Endodermal cell (in vitro differentiated cells): ENCODE measurements at regions not wholly inside any gene's neighbourhood (a gene's known extent, or its start where the extent isn't known, plus 50 kb on each side); places are given as distances from the start of the nearest gene placed in this dataset.

ENCODE experiments used
- DNase-seq: peaks from one replicate; pipeline ENCODE4 v3.0.0-alpha.2; 2017
- H3K27ac ChIP-seq: 2 replicates; pipeline ENCODE4 v1.5.1; 2013; ENCODE audit warnings: mild to moderate bottlenecking, low read depth, low read length, moderate library complexity
- H3K27me3 ChIP-seq: 2 replicates; pipeline ENCODE4 v1.6.1; 2013; ENCODE audit warnings: mild to moderate bottlenecking, low read length, moderate library complexity; ENCODE audit not compliant: insufficient read depth, control insufficient read depth, poor library complexity, severe bottlenecking
- H3K36me3 ChIP-seq: 2 replicates; pipeline ENCODE4 v1.7.0; 2013; ENCODE audit warnings: mild to moderate bottlenecking, low read length, moderate library complexity; ENCODE audit not compliant: control insufficient read depth, insufficient read depth
- H3K4me1 ChIP-seq: one replicate; pipeline ENCODE4 v1.7.0; 2013; ENCODE audit warnings: low read length; ENCODE audit not compliant: control insufficient read depth, insufficient read depth
- H3K4me3 ChIP-seq: 2 replicates; pipeline ENCODE4 v1.5.1; 2013; ENCODE audit warnings: mild to moderate bottlenecking, low read length, moderate library complexity
- H3K9ac ChIP-seq: 2 replicates; pipeline ENCODE4 v1.6.1; 2013; ENCODE audit warnings: mild to moderate bottlenecking, low read length, moderate library complexity; ENCODE audit not compliant: poor library complexity, severe bottlenecking; ENCODE audit errors: extremely low read depth
- H3K9me3 ChIP-seq: 2 replicates; pipeline ENCODE4 v1.6.1; 2013; ENCODE audit warnings: mild to moderate bottlenecking, low read length, moderate library complexity; ENCODE audit not compliant: control insufficient read depth
- H3K27ac Mint-ChIP-seq: 2 replicates; pipeline ENCODE4 v1.8.0; 2020; ENCODE audit warnings: mixed read lengths
- H3K27me3 Mint-ChIP-seq: 2 replicates; pipeline ENCODE4 v1.8.0; 2021; ENCODE audit warnings: mild to moderate bottlenecking, mixed read lengths; ENCODE audit not compliant: insufficient read depth
- H3K36me3 Mint-ChIP-seq: 2 replicates; pipeline ENCODE4 v1.8.0; 2020; ENCODE audit warnings: low read depth, mixed read lengths
- H3K4me1 Mint-ChIP-seq: 2 replicates; pipeline ENCODE4 v1.8.0; 2020; ENCODE audit warnings: mixed read lengths
- H3K4me3 Mint-ChIP-seq: 2 replicates; pipeline ENCODE4 v1.8.0; 2020; ENCODE audit warnings: mild to moderate bottlenecking, moderate library complexity, mixed read lengths
- H3K9me3 Mint-ChIP-seq: 2 replicates; pipeline ENCODE4 v1.8.0; 2020; ENCODE audit warnings: mild to moderate bottlenecking, mixed read lengths
- WGBS, 2 experiments: methylation state at CpG; one replicate each; pipeline versions ENCODE4 v1.1.5 to v1.1.7; 2013; ENCODE audit warnings: missing lambda C conversion rate in 2 of 2, mixed read lengths in 1 of 2; ENCODE audit not compliant: insufficient coverage in 1 of 2, insufficient read length in 1 of 2; 5-methylcytosine and 5-hydroxymethylcytosine counted together
- TF ChIP-seq, protein P1 (sequence below): fragments of 200-600 bp; sonication (generic); conservative IDR thresholded peaks from 2 replicates; pipeline ENCODE4 v1.5.0; 2021; ENCODE audit warnings: antibody characterized with exemption, mild to moderate bottlenecking

DNA sequence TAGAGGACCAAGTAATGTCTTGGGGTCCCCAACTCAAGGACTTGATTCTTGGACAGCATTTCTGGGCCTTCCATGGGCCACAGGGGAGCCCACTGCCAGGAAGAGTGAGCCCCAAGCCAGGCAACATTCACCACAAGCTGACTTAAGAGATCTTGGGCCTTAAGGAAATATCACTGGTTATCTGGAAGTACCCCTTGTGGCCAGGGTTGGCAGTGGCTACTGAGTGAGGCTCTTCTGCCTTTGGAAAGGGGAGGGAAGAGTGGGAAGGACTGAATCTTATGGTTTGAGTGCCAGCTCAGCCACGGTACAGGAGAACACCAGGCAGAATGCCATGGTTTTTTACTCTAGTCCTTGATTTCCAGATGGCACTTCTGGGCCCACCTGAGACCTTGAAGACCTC, 228.9 kb upstream of the RGS18 start:
- peak; percentile 64 for DNase-seq
- no peak overlapping the region for H3K4me3 ChIP-seq
- H3K36me3 ChIP-seq, result no peaks in the 10 kb centered on the region
- Mint-ChIP-seq H3K4me1 (peaks cover 8% of the 10 kb centered on the region), H3K27ac (no peak overlapping the region), H3K4me3 (no peak overlapping the region), H3K27me3 (no peaks in the 10 kb centered on the region), H3K9me3 (peaks cover 3% of the 10 kb centered on the region), H3K36me3 (no peaks in the 10 kb centered on the region)
- no peaks in the 10 kb centered on the region for H3K4me1 ChIP-seq
- no peaks in the 10 kb centered on the region for H3K27me3 ChIP-seq
- 96% methylated on average over 1 of the region's 1 CpG; no CpG with 5 or more reads in 1 of the 2 experiments for WGBS, 2 experiments
- TF ChIP-seq, protein P1, sequence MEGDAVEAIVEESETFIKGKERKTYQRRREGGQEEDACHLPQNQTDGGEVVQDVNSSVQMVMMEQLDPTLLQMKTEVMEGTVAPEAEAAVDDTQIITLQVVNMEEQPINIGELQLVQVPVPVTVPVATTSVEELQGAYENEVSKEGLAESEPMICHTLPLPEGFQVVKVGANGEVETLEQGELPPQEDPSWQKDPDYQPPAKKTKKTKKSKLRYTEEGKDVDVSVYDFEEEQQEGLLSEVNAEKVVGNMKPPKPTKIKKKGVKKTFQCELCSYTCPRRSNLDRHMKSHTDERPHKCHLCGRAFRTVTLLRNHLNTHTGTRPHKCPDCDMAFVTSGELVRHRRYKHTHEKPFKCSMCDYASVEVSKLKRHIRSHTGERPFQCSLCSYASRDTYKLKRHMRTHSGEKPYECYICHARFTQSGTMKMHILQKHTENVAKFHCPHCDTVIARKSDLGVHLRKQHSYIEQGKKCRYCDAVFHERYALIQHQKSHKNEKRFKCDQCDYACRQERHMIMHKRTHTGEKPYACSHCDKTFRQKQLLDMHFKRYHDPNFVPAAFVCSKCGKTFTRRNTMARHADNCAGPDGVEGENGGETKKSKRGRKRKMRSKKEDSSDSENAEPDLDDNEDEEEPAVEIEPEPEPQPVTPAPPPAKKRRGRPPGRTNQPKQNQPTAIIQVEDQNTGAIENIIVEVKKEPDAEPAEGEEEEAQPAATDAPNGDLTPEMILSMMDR, result peak; percentile 60
- H3K27ac ChIP-seq, result no peak overlapping the region
- H3K9me3 ChIP-seq, result peaks cover 7% of the 10 kb centered on the region
- no peak overlapping the region for H3K9ac ChIP-seq

- no peak for DNase-seq
- H3K4me3 Mint-ChIP-seq, result no peak overlapping the region
- no peak overlapping the region for H3K9ac ChIP-seq
- no CpG with 5 or more reads among the region's 1 CpG for WGBS, 2 experiments
- no peaks in the 10 kb centered on the region for H3K9me3 Mint-ChIP-seq
- TF ChIP-seq, protein P1, result no peak
- no peaks in the 10 kb centered on the region for H3K9me3 ChIP-seq
- no peak overlapping the region for H3K4me3 ChIP-seq
- H3K36me3 ChIP-seq, result no peaks in the 10 kb centered on the region
- H3K27ac Mint-ChIP-seq, result no peak overlapping the region
- no peaks in the 10 kb centered on the region for H3K4me1 ChIP-seq
- H3K27ac ChIP-seq, result no peak overlapping the region
- no peaks in the 10 kb centered on the region for H3K27me3 ChIP-seq
- H3K4me1 Mint-ChIP-seq, result no peaks in the 10 kb centered on the region
- no peaks in the 10 kb centered on the region for H3K36me3 Mint-ChIP-seq
- H3K27me3 Mint-ChIP-seq, result no peaks in the 10 kb centered on the region
These were observed 214.6 kb upstream of the RGS18 start for GRCh38 chr1:191943684-191944083.

DNA sequence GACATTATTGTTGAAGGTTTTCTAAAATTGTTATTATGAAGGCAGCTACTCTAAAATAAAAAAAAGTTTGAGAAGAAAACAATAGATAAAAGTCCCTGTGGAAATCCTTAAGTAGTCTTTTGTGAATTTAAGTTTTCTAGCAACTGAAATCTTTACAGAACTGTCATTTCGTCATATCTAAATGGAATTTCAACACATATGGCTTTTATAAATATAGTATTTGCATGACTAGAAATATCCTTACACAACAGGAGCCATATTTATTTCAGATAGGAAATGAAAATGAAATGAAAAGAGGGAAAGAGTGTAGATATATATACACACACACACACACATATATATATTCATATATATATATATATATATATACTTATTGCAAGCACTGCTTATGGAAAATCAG, 204.7 kb upstream of the RGS18 start:
- Mint-ChIP-seq H3K9me3 (no peaks in the 10 kb centered on the region), H3K36me3 (no peaks in the 10 kb centered on the region), H3K4me1 (no peaks in the 10 kb centered on the region), H3K27me3 (no peaks in the 10 kb centered on the region), H3K27ac (no peak overlapping the region), H3K4me3 (no peak overlapping the region)
- no peaks in the 10 kb centered on the region for H3K9me3 ChIP-seq
- H3K27me3 ChIP-seq, result no peaks in the 10 kb centered on the region
- DNase-seq, result no peak
- H3K4me3 ChIP-seq, result no peak overlapping the region
- no peak overlapping the region for H3K9ac ChIP-seq
- H3K4me1 ChIP-seq, result no peaks in the 10 kb centered on the region
- TF ChIP-seq, protein P1, result no peak
- no peak overlapping the region for H3K27ac ChIP-seq
- H3K36me3 ChIP-seq, result no peaks in the 10 kb centered on the region
- WGBS, 2 experiments, result no CpG with 5 or more reads among the region's 1 CpG
